B cell (primary cell): ENCODE measurements at regions not wholly inside any gene's neighbourhood (a gene's known extent, or its start where the extent isn't known, plus 50 kb on each side); places are given as distances from the start of the nearest gene placed in this dataset.

Experiments
- ATAC-seq: fragments of 200-7000 bp; cut with Tn5 transposase; one replicate; pipeline ENCODE4 v1.10.0; 2021; ENCODE audit warnings: low read depth, mild to moderate bottlenecking, moderate number of reproducible peaks, moderate library complexity
- CTCF ChIA-PET: fragments of 350-600 bp; sonication (Branson Sonifier 250); formaldehyde crosslinking; loops from one replicate; lab custom pipeline; 2021; ENCODE audit warnings: antibody characterized with exemption, inconsistent platforms; lab: Charles Lee
- POLR2A ChIA-PET: fragments of 350-600 bp; sonication (Branson Sonifier 250); formaldehyde crosslinking; loops from one replicate; lab custom pipeline; 2021; ENCODE audit warnings: antibody characterized with exemption; lab: Charles Lee
- DNase-seq: peaks from one replicate; pipeline ENCODE4 v3.0.0; 2013
- H2AFZ ChIP-seq: 2 replicates; pipeline ENCODE4 v1.6.1; 2012; ENCODE audit warnings: mild to moderate bottlenecking, low read depth, low read length; ENCODE audit not compliant: insufficient read depth, poor library complexity, severe bottlenecking
- H3K27ac ChIP-seq, 2 donors: 1 replicate in 1 of 2; 2 replicates in 1 of 2; pipeline ENCODE4 v1.5.1; 2012 to 2013; ENCODE audit warnings: low read length in 2 of 2, mild to moderate bottlenecking in 2 of 2, moderate library complexity in 1 of 2
- H3K27me3 ChIP-seq, 4 experiments: fragments of 200-600 bp in 1 of 4; sonication (generic) in 1 of 4; replicated peaks in 1 of 4; 1 replicate in 2 of 4; 2 replicates in 2 of 4; pipeline versions ENCODE4 v1.6.1 to v1.7.0; 2013 to 2016; ENCODE audit warnings: low read length in 3 of 4, mild to moderate bottlenecking in 2 of 4, mixed read lengths in 1 of 4, moderate library complexity in 1 of 4; ENCODE audit not compliant: insufficient read depth in 4 of 4, control insufficient read depth in 3 of 4; ENCODE audit errors: control extremely low read depth in 1 of 4
- H3K36me3 ChIP-seq, 2 experiments: replicated peaks in 1 of 2; 1 replicate in 1 of 2; 2 replicates in 1 of 2; pipeline versions ENCODE4 v1.6.1 to v1.7.1; 2013; ENCODE audit warnings: low read length in 1 of 2; ENCODE audit not compliant: insufficient read depth in 2 of 2, control insufficient read depth in 1 of 2; ENCODE audit errors: control extremely low read depth in 1 of 2, extremely low read depth in 1 of 2
- H3K4me1 ChIP-seq, 2 donors: fragments of 200-600 bp in 1 of 2; sonication (generic) in 1 of 2; 1 replicate in 1 of 2; 2 replicates in 1 of 2; pipeline versions ENCODE4 v1.5.1 to v1.6.1; 2013 to 2017; ENCODE audit warnings: low read length in 2 of 2; ENCODE audit not compliant: control insufficient read depth in 2 of 2, insufficient read depth in 2 of 2
- H3K4me2 ChIP-seq: replicated peaks from 2 replicates; pipeline ENCODE3; 2012; ENCODE audit warnings: mild to moderate bottlenecking, low read depth, low read length; ENCODE audit not compliant: poor library complexity, severe bottlenecking
- H3K4me3 ChIP-seq, 5 experiments: fragments of 200-600 bp in 1 of 5; sonication (generic) in 1 of 5; 1 replicate in 3 of 5; 2 replicates in 2 of 5; pipeline versions ENCODE4 v1.5.1 to v1.7.0; 2011 to 2016; ENCODE audit warnings: low read length in 4 of 5, mild to moderate bottlenecking in 4 of 5, low read depth in 2 of 5, control low read depth in 1 of 5, moderate library complexity in 1 of 5; ENCODE audit not compliant: insufficient read depth in 1 of 5; ENCODE audit errors: control extremely low read depth in 1 of 5, extremely low read depth in 1 of 5
- H3K79me2 ChIP-seq: fragments of 200-600 bp; sonication (generic); one replicate; pipeline ENCODE4 v1.6.0; 2016; ENCODE audit warnings: low read length; ENCODE audit not compliant: control insufficient read depth, insufficient read depth
- H3K9ac ChIP-seq: fragments of 200-600 bp; sonication (generic); 2 replicates; pipeline ENCODE4 v1.6.1; 2017; ENCODE audit warnings: mild to moderate bottlenecking, low read length, moderate library complexity
- H3K9me3 ChIP-seq, 3 donors: one replicate each; pipeline versions ENCODE4 v1.6.1 to v1.7.1; 2013; ENCODE audit warnings: low read length in 2 of 3; ENCODE audit not compliant: control insufficient read depth in 2 of 3, insufficient read depth in 1 of 3; ENCODE audit errors: control extremely low read depth in 1 of 3
- H4K20me1 ChIP-seq: 2 replicates; pipeline ENCODE4 v1.6.0; 2012; ENCODE audit warnings: mild to moderate bottlenecking, low read length; ENCODE audit not compliant: insufficient read depth, control insufficient read depth, poor library complexity, severe bottlenecking
- H3K27ac Mint-ChIP-seq: one replicate; pipeline ENCODE4 v1.8.0; 2021; ENCODE audit warnings: mixed read lengths
- H3K27me3 Mint-ChIP-seq: one replicate; pipeline ENCODE4 v1.8.0; 2021; ENCODE audit warnings: mixed read lengths
- H3K4me1 Mint-ChIP-seq: one replicate; pipeline ENCODE4 v1.8.0; 2021; ENCODE audit warnings: mixed read lengths
- H3K4me3 Mint-ChIP-seq: one replicate; pipeline ENCODE4 v1.8.0; 2021; ENCODE audit warnings: mixed read lengths
- H3K9me3 Mint-ChIP-seq: one replicate; pipeline ENCODE4 v1.8.0; 2022; ENCODE audit warnings: mixed read lengths; ENCODE audit not compliant: insufficient read depth
- EZH2 ChIP-seq: IDR thresholded peaks from 2 replicates; pipeline ENCODE4 v1.6.1; 2012; ENCODE audit warnings: borderline replicate concordance, low read depth, mild to moderate bottlenecking, moderate library complexity, low read length; ENCODE audit not compliant: insufficient read depth, poor library complexity, severe bottlenecking
- WGBS: methylation state at CpG from one replicate; pipeline ENCODE4 v1.1.5; 2013; ENCODE audit warnings: missing lambda C conversion rate; ENCODE audit not compliant: insufficient coverage; 5-methylcytosine and 5-hydroxymethylcytosine counted together
- intact Hi-C: fragments of 100-400 bp; cut with micrococcal nuclease; formaldehyde crosslinking; loops from one replicate; pipeline ENCODE4 v1.10.0; 2022
- TF ChIP-seq, protein P1 (sequence below): fragments of 200-600 bp; IDR thresholded peaks from one replicate; pipeline ENCODE4 v1.8.0; 2022; ENCODE audit warnings: antibody characterized with exemption, mild to moderate bottlenecking

- no peaks in the 10 kb centered on the region for H3K9me3 Mint-ChIP-seq
These were observed 370.6 kb upstream of the RPS6KA3 start for GRCh38 chrX:20637351-20637750.

GRCh38 chrX:20633451-20633850 is 366.7 kb upstream of the RPS6KA3 start:
- no peak overlapping the region for H3K27ac Mint-ChIP-seq
- H3K27me3 ChIP-seq, result no peaks in the 10 kb centered on the region
- no peak overlapping the region for H3K9ac ChIP-seq
- ChIA-PET POLR2A (no interaction called here), CTCF (no interaction called here)
- no peaks in the 10 kb centered on the region for H3K27me3 Mint-ChIP-seq
- H2AFZ ChIP-seq, result no peak overlapping the region
- no peaks in the 10 kb centered on the region for H3K4me1 Mint-ChIP-seq
- H3K27ac ChIP-seq, result no peak overlapping the region
- H3K36me3 ChIP-seq, result no peaks in the 10 kb centered on the region
- no peaks in the 10 kb centered on the region for H3K9me3 ChIP-seq
- TF ChIP-seq, protein P1, sequence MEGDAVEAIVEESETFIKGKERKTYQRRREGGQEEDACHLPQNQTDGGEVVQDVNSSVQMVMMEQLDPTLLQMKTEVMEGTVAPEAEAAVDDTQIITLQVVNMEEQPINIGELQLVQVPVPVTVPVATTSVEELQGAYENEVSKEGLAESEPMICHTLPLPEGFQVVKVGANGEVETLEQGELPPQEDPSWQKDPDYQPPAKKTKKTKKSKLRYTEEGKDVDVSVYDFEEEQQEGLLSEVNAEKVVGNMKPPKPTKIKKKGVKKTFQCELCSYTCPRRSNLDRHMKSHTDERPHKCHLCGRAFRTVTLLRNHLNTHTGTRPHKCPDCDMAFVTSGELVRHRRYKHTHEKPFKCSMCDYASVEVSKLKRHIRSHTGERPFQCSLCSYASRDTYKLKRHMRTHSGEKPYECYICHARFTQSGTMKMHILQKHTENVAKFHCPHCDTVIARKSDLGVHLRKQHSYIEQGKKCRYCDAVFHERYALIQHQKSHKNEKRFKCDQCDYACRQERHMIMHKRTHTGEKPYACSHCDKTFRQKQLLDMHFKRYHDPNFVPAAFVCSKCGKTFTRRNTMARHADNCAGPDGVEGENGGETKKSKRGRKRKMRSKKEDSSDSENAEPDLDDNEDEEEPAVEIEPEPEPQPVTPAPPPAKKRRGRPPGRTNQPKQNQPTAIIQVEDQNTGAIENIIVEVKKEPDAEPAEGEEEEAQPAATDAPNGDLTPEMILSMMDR, result no peak
- no peak for TF ChIP-seq EZH2
- no CpG with 5 or more reads among the region's 3 CpGs for WGBS
- intact Hi-C loops, result no loop called here
- no peaks in the 10 kb centered on the region for H3K79me2 ChIP-seq
- H3K9me3 Mint-ChIP-seq, result no peaks in the 10 kb centered on the region
- no peak overlapping the region for H3K4me3 Mint-ChIP-seq
- no peak overlapping the region for H3K4me3 ChIP-seq
- H4K20me1 ChIP-seq, result no peaks in the 10 kb centered on the region
- ATAC-seq, result no peak
- no peaks in the 10 kb centered on the region for H3K4me1 ChIP-seq
- no peak for DNase-seq
- H3K4me2 ChIP-seq, result no peak overlapping the region

More at GRCh38 chrX:20637351-20637750, 370.6 kb upstream of the RPS6KA3 start:
- CTCF ChIA-PET, result no interaction called here
- H3K4me2 ChIP-seq, result no peak overlapping the region
- TF ChIP-seq, protein P1, result no peak
- TF ChIP-seq EZH2, result no peak
- Mint-ChIP-seq H3K4me1 (no peaks in the 10 kb centered on the region), H3K27ac (no peak overlapping the region), H3K27me3 (no peaks in the 10 kb centered on the region), H3K4me3 (no peak overlapping the region)
- H3K9me3 ChIP-seq, result no peaks in the 10 kb centered on the region
- ATAC-seq, result no peak
- H3K9ac ChIP-seq, result no peak overlapping the region
- H3K36me3 ChIP-seq, result no peaks in the 10 kb centered on the region
- WGBS, result no CpG with 5 or more reads among the region's 2 CpGs
- H3K27ac ChIP-seq, result no peak overlapping the region
- no peak overlapping the region for H3K4me3 ChIP-seq
- intact Hi-C loops, result no loop called here
- no peak overlapping the region for H2AFZ ChIP-seq
- no peaks in the 10 kb centered on the region for H4K20me1 ChIP-seq
- H3K27me3 ChIP-seq, result no peaks in the 10 kb centered on the region
- POLR2A ChIA-PET, result no interaction called here
- no peak for DNase-seq
- H3K4me1 ChIP-seq, result no peaks in the 10 kb centered on the region
- H3K79me2 ChIP-seq, result no peaks in the 10 kb centered on the region
